ENCODE measurements at regions not wholly inside any gene's neighbourhood (a gene's known extent, or its start where the extent isn't known, plus 50 kb on each side); places are given as distances from the start of the nearest gene placed in this dataset.

DNA sequence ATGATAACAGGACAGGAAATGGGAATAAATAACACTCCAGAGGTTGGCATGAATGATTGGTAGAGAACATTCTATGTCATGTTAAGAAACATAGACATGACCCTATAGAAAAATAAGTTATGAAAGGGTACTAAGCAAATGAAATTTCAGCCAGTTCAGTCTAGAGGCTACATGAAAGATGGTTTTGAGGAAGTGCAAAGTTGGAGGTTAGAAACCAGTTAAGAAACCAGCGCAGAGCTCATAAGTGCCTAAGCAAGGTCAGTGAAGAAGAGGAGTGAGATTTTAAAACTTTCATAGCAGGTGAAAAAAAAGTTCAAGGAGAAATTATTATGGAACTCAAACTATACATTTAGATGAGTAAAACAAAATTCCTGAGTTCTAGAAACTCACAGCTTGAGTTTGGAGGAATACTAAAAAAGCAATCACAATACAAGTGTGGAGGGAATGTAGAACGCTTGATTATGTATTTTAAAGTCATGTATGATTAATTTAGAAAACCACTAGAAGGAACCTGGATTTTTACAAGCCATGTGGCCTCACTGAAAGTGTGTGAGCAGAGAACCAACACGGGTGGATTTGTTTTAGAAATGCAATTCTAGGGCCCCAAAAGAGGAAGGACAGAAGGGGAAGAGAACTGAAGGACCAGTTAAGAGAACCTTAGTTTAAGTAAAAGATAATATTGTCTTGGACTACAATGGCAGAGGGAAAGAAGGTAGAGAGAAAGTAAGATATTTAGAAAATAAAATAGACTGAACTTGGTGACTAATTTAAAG, 162.4 kb downstream of the PCDH20 start:
- Histone ChIP-seq H3K9me3 (ENCODE audit: low read depth) (no peaks in the 10 kb centered on the region), H3K27ac (no peak overlapping the region), H3K4me2 (no peak overlapping the region), H2AFZ (no peak overlapping the region), H3K9me2 (replicated peaks; ENCODE audit: insufficient read depth) (no peaks in the 10 kb centered on the region), H3K4me1 (ENCODE audit: insufficient read depth) (no peaks in the 10 kb centered on the region), H3K4me3 (no peak overlapping the region), H3K36me3 (replicated peaks; ENCODE audit: insufficient read depth, low read depth) (no peaks in the 10 kb centered on the region), H3K27me3 (no peaks in the 10 kb centered on the region), H3K79me2 (no peaks in the 10 kb centered on the region), H4K20me1 (ENCODE audit: insufficient read depth, poor library complexity, severe bottlenecking) (no peaks in the 10 kb centered on the region)
- no peak for DNase-seq (ENCODE audit: low spot score)
- no peak for TF ChIP-seq CTCF (IDR thresholded peaks at IDR 0.05; ENCODE audit: poor library complexity)
- TF ChIP-seq EZH2 (IDR thresholded peaks at IDR 0.05; ENCODE audit: borderline replicate concordance), result no peak
- no peak for TF ChIP-seq EZH2phosphoT487 (IDR thresholded peaks at IDR 0.05; ENCODE audit: low read depth, severe bottlenecking, unreplicated experiment)
- 75% methylated on average over 3 of the region's 3 CpGs for WGBS (ENCODE audit: low lambda C conversion rate, missing lambda C conversion rate)

GRCh38 chr13:61252213-61252612, 163.4 kb downstream of the PCDH20 start:
- Histone ChIP-seq H3K27me3 (no peaks in the 10 kb centered on the region), H3K4me2 (no peak overlapping the region), H4K20me1 (ENCODE audit: insufficient read depth, poor library complexity, severe bottlenecking) (no peaks in the 10 kb centered on the region), H3K79me2 (no peaks in the 10 kb centered on the region), H3K4me1 (ENCODE audit: insufficient read depth) (no peaks in the 10 kb centered on the region), H3K4me3 (no peak overlapping the region), H2AFZ (no peak overlapping the region), H3K9me2 (replicated peaks; ENCODE audit: insufficient read depth) (no peaks in the 10 kb centered on the region), H3K9me3 (ENCODE audit: low read depth) (no peaks in the 10 kb centered on the region), H3K36me3 (replicated peaks; ENCODE audit: insufficient read depth, low read depth) (no peaks in the 10 kb centered on the region), H3K27ac (no peak overlapping the region)
- TF ChIP-seq EZH2 (IDR thresholded peaks at IDR 0.05; ENCODE audit: borderline replicate concordance) (no peak), EZH2phosphoT487 (IDR thresholded peaks at IDR 0.05; ENCODE audit: low read depth, severe bottlenecking, unreplicated experiment) (no peak), CTCF (IDR thresholded peaks at IDR 0.05; ENCODE audit: poor library complexity) (no peak)
- no peak for DNase-seq (ENCODE audit: low spot score)

DNA sequence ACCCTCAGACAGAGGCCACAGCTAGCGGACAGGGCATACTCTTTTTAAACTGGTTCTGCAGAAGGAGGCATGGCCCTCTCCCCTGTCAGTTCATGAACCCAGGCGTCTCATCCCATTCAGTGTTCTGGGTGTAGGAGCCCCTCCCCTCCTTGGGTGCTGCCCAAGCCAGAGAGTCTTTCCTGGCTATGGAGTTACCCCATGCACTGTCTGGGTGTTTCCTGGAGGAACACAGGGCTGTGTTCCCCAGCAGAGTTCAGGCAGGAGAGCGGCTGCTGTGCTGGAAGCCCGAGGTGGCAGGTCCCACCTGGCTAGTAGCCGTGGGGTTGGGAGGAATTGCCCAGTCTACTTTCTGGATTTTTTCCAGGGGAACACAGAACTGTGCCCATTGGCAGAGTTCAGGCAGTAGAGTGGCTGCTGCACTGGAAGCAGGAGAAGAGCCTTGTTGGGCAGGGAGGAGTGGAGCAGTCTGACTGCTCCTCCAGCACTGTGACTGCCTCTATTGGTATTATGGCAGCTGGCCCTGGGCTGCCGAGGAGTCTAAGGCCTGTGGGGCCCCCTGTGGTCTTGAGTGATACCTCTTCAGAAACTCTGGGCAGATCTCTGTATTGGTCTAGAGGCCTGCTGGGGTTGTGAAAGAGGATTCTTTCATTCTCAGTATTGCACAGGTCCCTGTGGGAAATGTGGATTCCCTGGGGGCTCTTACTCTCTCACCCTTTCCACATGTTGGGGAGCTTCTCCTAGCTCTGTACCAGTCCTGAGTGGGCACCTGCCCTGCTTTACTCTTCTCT, 168.3 kb downstream of the PCDH20 start:
- Histone ChIP-seq H3K9me2 (replicated peaks; ENCODE audit: insufficient read depth) (no peaks in the 10 kb centered on the region), H3K9me3 (ENCODE audit: low read depth) (no peaks in the 10 kb centered on the region), H3K27ac (no peak overlapping the region), H2AFZ (no peak overlapping the region), H3K4me3 (no peak overlapping the region), H3K27me3 (no peaks in the 10 kb centered on the region), H3K4me2 (no peak overlapping the region), H3K36me3 (replicated peaks; ENCODE audit: insufficient read depth, low read depth) (no peaks in the 10 kb centered on the region), H3K79me2 (no peaks in the 10 kb centered on the region), H4K20me1 (ENCODE audit: insufficient read depth, poor library complexity, severe bottlenecking) (no peaks in the 10 kb centered on the region), H3K4me1 (ENCODE audit: insufficient read depth) (no peaks in the 10 kb centered on the region)
- DNase-seq (ENCODE audit: low spot score), result no peak
- TF ChIP-seq EZH2 (IDR thresholded peaks at IDR 0.05; ENCODE audit: borderline replicate concordance) (no peak), EZH2phosphoT487 (IDR thresholded peaks at IDR 0.05; ENCODE audit: low read depth, severe bottlenecking, unreplicated experiment) (no peak), CTCF (IDR thresholded peaks at IDR 0.05; ENCODE audit: poor library complexity) (no peak)
- 92% methylated on average over 6 of the region's 6 CpGs for WGBS (ENCODE audit: low lambda C conversion rate, missing lambda C conversion rate)

All from hepatocyte (in vitro differentiated cells).